ENCODE measurements at regions not wholly inside any gene's neighbourhood (a gene's known extent, or its start where the extent isn't known, plus 50 kb on each side); places are given as distances from the start of the nearest gene placed in this dataset.
"Not testable (repeated sequence)": the region's sequence is repeated elsewhere in the genome, so short reads cannot be mapped to it uniquely, and the experiment has no call there.

DNA sequence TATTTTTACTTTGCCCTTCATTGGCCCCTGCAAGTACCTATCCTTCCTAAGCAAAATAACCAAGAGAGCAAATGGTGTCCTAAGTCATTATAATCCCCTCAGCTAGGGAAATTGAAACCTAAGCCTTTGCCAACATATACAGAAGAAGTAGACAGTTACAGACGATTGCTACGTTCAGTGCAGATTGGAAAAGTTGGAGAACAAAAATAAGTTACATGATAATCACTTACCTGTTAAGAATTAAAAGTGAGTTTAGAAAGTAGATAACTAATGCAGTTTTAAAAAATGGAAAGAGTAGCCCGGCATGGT is 244.8 kb downstream of the MPDZ start:
- intact Hi-C loops (cut with DNase I), result loop anchor here (5.0 to 10.0 kb wide), 2 partner anchors 53 to 1400 kb away; no protein-coding TSS in a partner anchor
- no peak for DNase-seq

- DNase-seq, result no peak
- intact Hi-C loops (cut with DNase I), result loop anchor here (10.0 kb wide), 1 partner anchor 1399 kb away; no protein-coding TSS in a partner anchor
Measured at GRCh38 chr9:13035822-13036221, 243.7 kb downstream of the MPDZ start.

DNA sequence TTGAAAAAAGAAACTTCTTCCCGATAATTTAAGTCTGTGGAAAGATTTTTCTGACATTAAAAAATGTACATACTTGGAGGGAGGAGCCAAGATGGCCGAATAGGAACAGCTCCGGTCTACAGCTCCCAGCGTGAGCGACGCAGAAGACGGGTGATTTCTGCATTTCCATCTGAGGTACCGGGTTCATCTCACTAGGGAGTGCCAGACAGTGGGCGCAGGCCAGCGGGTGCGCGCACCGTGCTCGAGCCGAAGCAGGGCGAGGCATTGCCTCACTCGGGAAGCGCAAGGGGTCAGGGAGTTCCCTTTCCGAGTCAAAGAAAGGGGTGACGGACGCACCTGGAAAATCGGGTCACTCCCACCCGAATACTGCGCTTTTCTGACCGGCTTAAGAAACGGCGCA is 241.7 kb downstream of the MPDZ start:
- intact Hi-C loops (cut with DNase I), result loop anchor here (10.0 kb wide), 1 partner anchor 1397 kb away; no protein-coding TSS in a partner anchor

DNA sequence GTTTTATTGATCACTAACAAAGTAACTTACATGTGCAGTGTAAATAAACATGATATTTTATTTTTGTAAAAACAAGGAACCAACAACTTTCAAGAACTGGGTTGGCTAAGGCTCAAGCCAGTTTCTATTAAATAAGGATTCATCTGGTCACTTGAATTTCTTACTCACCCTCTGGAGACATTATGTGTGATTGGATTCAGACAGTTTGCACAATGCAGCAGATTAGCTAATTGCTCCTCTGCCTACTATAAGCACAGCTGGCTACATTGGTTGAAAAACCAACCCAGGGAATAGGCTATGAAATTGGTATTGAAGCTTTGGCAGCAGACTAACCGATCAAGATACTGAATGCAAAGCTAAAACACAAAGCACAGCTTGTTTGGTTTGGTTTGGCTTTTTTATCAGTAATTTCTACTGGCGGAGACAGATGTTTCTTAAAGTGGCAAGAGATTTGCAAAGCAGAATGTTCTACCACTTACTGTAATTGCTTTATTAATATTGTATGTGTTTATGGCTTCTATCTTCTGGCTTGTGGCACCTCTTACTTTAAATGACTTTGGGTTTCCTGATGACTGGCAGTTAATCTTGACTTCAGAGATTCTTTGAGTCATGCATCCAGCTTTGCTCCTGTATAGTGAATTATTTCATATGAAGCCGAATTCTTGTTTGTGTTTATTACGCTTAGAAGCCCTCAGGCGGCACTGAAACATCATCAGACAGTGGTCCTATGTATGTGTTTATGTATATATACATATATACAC is 231.5 kb downstream of the MPDZ start:
- DNase-seq, result no peak
- intact Hi-C loops (cut with DNase I), result no loop called here

More for the DNA sequence above, 241.7 kb downstream of the MPDZ start:
- not testable (repeated sequence) for DNase-seq

GRCh38 chr9:13049223-13049622 is 230.3 kb downstream of the MPDZ start:
- intact Hi-C loops (cut with DNase I), result no loop called here
- DNase-seq, result peak in 1 of 42 donors; percentile 6

DNA sequence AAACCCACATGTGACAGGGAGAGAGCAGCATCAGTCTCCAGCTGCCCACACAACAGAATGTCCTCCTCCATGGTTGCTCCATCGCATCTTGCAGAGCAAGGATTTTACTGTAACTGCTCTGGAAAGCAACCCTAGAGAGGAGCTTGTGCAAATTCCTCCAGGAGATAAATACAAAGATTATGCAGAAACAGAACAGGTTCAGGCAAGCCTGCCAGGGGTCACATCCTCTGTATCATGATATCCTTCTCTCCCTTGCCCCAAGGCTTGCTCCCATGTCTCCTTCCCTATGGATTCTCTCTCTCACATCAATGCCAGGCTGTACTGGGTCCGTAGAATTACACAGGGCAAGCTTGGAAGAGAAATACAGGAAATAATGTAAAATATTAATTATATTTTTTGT is 226.0 kb downstream of the MPDZ start:
- DNase-seq, result no peak
- intact Hi-C loops (cut with DNase I), result no loop called here

DNA sequence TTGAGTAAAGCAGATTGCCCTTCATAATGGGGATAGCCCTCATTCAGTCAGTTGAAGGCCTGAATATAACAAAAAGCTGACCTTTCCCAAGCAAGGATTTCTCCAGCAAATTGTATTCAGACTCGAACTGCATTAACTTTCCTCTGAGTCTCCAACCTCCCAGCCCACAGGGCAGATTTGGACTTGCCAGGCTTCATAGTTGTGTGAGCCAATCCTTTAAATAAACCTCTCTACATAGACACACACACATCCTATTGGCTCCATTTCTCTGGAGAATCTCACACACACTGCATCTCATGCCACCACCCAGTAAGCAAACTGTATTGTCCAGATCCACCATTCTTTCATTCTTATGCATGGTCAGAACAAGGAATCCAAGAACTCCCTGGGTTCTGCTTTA is 225.1 kb downstream of the MPDZ start:
- intact Hi-C loops (cut with DNase I), result no loop called here
- DNase-seq, result no peak

Measured in head of caudate nucleus (tissue), 42 donors.